ENCODE measurements at regions not wholly inside any gene's neighbourhood (a gene's known extent, or its start where the extent isn't known, plus 50 kb on each side); places are given as distances from the start of the nearest gene placed in this dataset.

- dilution Hi-C loops (cut with MboI; ENCODE audit: extremely low pct_ligation_motif_present, low sequenced_read_pairs) = no loop called here
- no peak for FAIRE-seq
- H3K27me3 ChIP-seq (ENCODE audit: control insufficient read depth, extremely low read depth, insufficient read depth, low read length) = no peaks in the 10 kb centered on the region
- no peaks in the 10 kb centered on the region for H4K20me1 ChIP-seq (ENCODE audit: control insufficient read depth, extremely low read depth, insufficient read depth, low read length)
- DNase-seq (ENCODE audit: low read depth, low spot score) = no peak
- H3K9ac ChIP-seq (ENCODE audit: control insufficient read depth, extremely low read depth, insufficient read depth, low read length) = no peak overlapping the region
- H3K4me3 ChIP-seq (ENCODE audit: control insufficient read depth in 2 of 3, extremely low read depth in 1 of 3, insufficient read depth in 2 of 3, low read depth in 1 of 3, low read length in 3 of 3) = no peak overlapping the region
- no peaks in the 10 kb centered on the region for H3K9me1 ChIP-seq (ENCODE audit: control insufficient read depth, extremely low read depth, insufficient read depth, low read length)
- TF ChIP-seq EZH2 (IDR thresholded peaks at IDR 0.05; ENCODE audit: low read length) (no peak), CTCF (optimal IDR thresholded peaks at IDR 0.05 in 1 of 3, IDR thresholded peaks at IDR 0.05 in 1 of 3, conservative IDR thresholded peaks at IDR 0.05 in 1 of 3; ENCODE audit: extremely low read depth in 1 of 3, insufficient read depth in 2 of 3, low read length in 3 of 3) (no peak)
- no peaks in the 10 kb centered on the region for H3K79me2 ChIP-seq (ENCODE audit: control insufficient read depth, insufficient read depth, low read length)
- H3K4me2 ChIP-seq (ENCODE audit: control insufficient read depth, extremely low read depth, insufficient read depth, low read depth, low read length) = no peak overlapping the region
- no peaks in the 10 kb centered on the region for H3K4me1 ChIP-seq (ENCODE audit: control insufficient read depth, extremely low read depth, insufficient read depth, low read length)
- no peaks in the 10 kb centered on the region for H3K9me3 ChIP-seq (ENCODE audit: control insufficient read depth, low read depth, low read length)
- H3K27ac ChIP-seq (ENCODE audit: control insufficient read depth, insufficient read depth, low read length) = no peak overlapping the region
- no peak overlapping the region for H2AFZ ChIP-seq (ENCODE audit: control insufficient read depth, low read length)
- H3K36me3 ChIP-seq (ENCODE audit: control insufficient read depth in 2 of 2, extremely low read depth in 1 of 2, insufficient read depth in 2 of 2, low read length in 2 of 2) = no peaks in the 10 kb centered on the region
Observed at GRCh38 chr10:53063805-53064204, 291.2 kb upstream of the MBL2 start.

- no peaks in the 10 kb centered on the region for H3K9me1 ChIP-seq (ENCODE audit: control insufficient read depth, extremely low read depth, insufficient read depth, low read length)
- H3K27me3 ChIP-seq (ENCODE audit: control insufficient read depth, extremely low read depth, insufficient read depth, low read length) = no peaks in the 10 kb centered on the region
- no peak overlapping the region for H3K4me2 ChIP-seq (ENCODE audit: control insufficient read depth, extremely low read depth, insufficient read depth, low read depth, low read length)
- DNase-seq (ENCODE audit: low read depth, low spot score) (no peak), FAIRE-seq (no peak)
- no peak overlapping the region for H3K27ac ChIP-seq (ENCODE audit: control insufficient read depth, insufficient read depth, low read length)
- H3K9ac ChIP-seq (ENCODE audit: control insufficient read depth, extremely low read depth, insufficient read depth, low read length) = no peak overlapping the region
- H3K36me3 ChIP-seq (ENCODE audit: control insufficient read depth in 2 of 2, extremely low read depth in 1 of 2, insufficient read depth in 2 of 2, low read length in 2 of 2) = no peaks in the 10 kb centered on the region
- H3K4me3 ChIP-seq (ENCODE audit: control insufficient read depth in 2 of 3, extremely low read depth in 1 of 3, insufficient read depth in 2 of 3, low read depth in 1 of 3, low read length in 3 of 3) = no peak overlapping the region
- H3K79me2 ChIP-seq (ENCODE audit: control insufficient read depth, insufficient read depth, low read length) = no peaks in the 10 kb centered on the region
- H3K9me3 ChIP-seq (ENCODE audit: control insufficient read depth, low read depth, low read length) = no peaks in the 10 kb centered on the region
- H2AFZ ChIP-seq (ENCODE audit: control insufficient read depth, low read length) = no peak overlapping the region
- dilution Hi-C loops (cut with MboI; ENCODE audit: extremely low pct_ligation_motif_present, low sequenced_read_pairs) = no loop called here
- TF ChIP-seq EZH2 (IDR thresholded peaks at IDR 0.05; ENCODE audit: low read length) = no peak
- TF ChIP-seq CTCF (optimal IDR thresholded peaks at IDR 0.05 in 1 of 3, IDR thresholded peaks at IDR 0.05 in 1 of 3, conservative IDR thresholded peaks at IDR 0.05 in 1 of 3; ENCODE audit: extremely low read depth in 1 of 3, insufficient read depth in 2 of 3, low read length in 3 of 3) = no peak
- H3K4me1 ChIP-seq (ENCODE audit: control insufficient read depth, extremely low read depth, insufficient read depth, low read length) = no peaks in the 10 kb centered on the region
- H4K20me1 ChIP-seq (ENCODE audit: control insufficient read depth, extremely low read depth, insufficient read depth, low read length) = no peaks in the 10 kb centered on the region
Observed at GRCh38 chr10:53052521-53053164, 280.1 kb upstream of the MBL2 start.
